GM12874 (cell line): ENCODE measurements at regions not wholly inside any gene's neighbourhood (a gene's known extent, or its start where the extent isn't known, plus 50 kb on each side); places are given as distances from the start of the nearest gene placed in this dataset.

ENCODE experiments used
- TF ChIP-seq, protein P1 (sequence below): IDR thresholded peaks from 2 replicates; pipeline ENCODE4 v1.5.1; 2011; ENCODE audit warnings: low read depth, mild to moderate bottlenecking, control low read depth, low read length, moderate library complexity; ENCODE audit not compliant: insufficient read depth

DNA sequence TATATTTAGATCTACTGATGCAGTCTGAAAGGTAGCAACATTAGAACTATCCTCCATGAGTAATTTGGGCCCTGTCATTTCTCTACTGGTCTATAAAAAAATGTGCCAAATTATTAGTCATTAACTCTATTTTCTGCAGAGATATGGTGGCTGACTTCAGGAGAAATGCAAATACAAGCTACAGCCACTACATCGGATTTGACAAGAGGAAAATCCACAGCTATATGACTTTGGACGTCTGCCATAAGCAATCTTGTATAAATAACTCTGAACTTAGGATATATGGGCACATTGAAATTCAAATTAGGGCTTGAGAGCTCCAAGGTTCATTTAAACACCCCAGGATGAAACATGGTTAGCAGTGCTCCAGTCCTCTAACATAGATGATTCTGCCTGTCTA is 983.0 kb upstream of the LRFN5 start:
- TF ChIP-seq, protein P1, sequence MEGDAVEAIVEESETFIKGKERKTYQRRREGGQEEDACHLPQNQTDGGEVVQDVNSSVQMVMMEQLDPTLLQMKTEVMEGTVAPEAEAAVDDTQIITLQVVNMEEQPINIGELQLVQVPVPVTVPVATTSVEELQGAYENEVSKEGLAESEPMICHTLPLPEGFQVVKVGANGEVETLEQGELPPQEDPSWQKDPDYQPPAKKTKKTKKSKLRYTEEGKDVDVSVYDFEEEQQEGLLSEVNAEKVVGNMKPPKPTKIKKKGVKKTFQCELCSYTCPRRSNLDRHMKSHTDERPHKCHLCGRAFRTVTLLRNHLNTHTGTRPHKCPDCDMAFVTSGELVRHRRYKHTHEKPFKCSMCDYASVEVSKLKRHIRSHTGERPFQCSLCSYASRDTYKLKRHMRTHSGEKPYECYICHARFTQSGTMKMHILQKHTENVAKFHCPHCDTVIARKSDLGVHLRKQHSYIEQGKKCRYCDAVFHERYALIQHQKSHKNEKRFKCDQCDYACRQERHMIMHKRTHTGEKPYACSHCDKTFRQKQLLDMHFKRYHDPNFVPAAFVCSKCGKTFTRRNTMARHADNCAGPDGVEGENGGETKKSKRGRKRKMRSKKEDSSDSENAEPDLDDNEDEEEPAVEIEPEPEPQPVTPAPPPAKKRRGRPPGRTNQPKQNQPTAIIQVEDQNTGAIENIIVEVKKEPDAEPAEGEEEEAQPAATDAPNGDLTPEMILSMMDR = no peak

DNA sequence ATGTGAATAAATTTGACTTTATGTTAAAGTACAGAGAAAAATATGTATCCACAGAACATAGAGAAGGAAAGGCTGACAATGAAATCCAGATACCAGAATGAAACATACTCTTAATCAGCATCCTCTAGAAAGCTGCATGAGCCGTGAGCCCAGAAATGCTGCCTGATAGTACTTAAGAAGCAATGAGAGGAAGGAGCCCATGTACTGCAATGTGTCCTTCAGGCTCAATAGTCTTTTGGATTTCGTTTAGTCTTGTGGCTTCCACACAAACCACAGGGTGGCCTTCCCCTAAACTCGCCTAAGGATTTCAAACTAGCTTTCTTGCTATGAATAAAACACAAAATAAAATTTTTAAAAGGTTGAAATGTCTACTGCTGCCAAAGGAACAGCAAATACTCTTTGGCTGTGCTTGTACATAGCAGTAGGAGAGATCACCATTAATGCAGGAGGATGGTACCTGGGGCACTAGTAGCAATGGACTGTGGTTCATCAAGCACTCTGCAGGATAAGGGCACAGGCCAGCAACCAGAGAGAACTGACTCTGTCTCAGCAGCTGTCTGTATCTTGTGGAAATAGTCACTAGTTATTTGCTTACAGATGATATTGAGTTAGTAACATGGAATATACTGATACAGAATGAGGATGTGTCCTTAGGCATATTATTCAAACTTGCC is 988.3 kb upstream of the LRFN5 start:
- TF ChIP-seq, protein P1 = no peak

DNA sequence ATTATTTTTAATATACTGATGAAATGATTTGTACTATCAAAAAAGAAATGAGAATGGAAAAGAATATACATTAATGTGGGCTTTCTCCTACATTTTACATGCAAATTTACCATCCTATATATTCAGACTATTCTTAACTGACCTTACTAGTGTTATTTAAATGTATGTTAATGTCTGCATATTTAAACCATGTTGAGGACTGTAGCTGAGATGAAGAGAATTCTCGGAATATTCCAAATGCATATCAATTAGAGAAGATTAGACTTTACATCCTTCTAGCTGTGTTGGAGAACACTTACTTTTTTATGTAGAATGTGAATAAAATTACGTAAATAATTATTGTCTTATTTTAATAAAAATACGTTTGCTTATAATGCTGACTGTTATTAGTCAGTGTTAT is 990.1 kb upstream of the LRFN5 start:
- TF ChIP-seq, protein P1 = no peak

DNA sequence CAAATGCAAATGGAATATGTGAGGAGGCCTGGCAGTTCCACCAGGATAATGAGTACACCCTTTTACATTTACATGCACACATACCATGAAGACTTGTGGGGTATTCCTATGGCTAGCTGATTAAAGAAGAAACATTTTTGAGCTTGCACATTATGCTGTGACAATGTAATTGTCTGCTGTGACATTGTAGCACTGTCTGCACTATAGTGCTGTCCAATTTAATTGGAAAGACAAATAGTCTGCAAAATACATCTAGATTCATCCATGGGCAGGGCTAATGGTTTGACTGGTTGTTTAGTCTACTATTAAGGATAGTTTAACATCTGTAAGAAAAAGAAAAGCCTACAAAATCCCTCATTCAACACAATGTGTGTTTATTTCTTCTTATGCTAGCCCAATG is 1005.6 kb upstream of the LRFN5 start:
- TF ChIP-seq, protein P1 = no peak

DNA sequence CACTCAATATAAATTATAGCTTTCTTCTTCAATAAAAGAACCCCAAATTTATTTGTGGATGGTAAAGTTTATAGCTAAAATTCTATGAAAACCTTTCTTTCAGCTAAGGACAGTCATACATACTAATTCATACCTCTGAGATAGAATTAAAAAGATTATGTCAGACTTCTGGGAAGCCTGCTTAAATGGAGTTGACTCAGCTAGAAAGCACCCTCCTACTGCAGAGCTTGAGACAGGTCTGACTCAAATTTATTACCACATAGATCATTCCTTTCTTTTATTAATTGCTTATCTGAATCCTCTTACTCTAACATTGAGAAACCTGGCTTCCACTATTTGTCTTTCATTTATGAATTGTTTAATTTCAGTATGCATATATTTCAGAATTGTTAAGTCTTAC is 1007.0 kb upstream of the LRFN5 start:
- TF ChIP-seq, protein P1 = no peak

DNA sequence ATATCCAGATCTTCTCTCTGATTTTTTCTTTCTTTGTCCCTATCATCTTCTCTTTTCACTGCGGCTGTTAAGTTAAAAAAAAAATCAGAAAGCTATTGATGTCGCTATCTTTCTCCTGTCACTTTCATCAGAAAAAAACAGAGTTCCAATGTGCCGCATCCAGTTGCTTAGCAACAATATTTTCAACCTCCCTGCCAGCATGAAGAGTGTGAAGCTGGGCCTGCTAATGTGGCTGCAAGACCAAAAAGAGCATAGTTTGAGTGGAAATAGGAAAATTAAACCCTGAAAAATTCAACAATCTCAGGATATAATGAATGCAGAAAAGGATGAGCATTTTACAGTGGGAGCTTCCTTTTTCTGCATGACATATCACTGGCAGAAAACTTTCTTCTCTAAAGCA is 1025.4 kb upstream of the LRFN5 start:
- TF ChIP-seq, protein P1 = no peak

DNA sequence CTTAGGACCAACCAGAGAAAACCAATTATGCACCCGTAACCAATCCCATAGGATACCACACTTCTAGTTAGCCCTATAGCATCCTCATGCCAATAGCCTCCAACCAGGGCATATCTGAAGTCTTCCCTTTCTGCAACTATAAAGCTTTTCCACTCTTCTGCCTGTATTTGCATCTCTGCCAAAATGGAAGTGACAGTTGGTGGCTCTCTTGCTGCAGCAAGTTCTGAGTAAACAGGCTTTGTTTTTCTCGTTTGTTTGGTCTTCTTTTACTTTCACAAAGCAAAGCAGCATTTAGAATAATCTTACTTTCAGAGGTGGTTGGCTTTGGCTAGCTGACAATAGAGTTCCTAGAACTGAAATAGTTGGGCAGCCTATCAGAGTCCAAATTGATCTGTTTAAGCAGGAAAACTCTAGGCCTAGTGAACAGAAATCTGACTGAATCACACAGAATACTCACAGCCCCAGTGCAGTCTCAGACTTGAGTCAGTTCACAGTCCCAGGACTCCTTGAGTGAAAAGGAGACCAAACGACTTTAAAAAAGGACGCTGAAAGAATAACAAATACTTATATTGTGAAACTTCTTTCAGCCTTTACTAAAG is 1029.7 kb upstream of the LRFN5 start:
- TF ChIP-seq, protein P1 = no peak
